Skeletal muscle satellite cell (primary cell): ENCODE measurements at regions not wholly inside any gene's neighbourhood (a gene's known extent, or its start where the extent isn't known, plus 50 kb on each side); places are given as distances from the start of the nearest gene placed in this dataset.

Source experiments
- H3K27me3 ChIP-seq: 2 replicates; pipeline ENCODE4 v1.7.0; 2013; ENCODE audit warnings: low read length; ENCODE audit not compliant: control insufficient read depth, insufficient read depth
- H3K36me3 ChIP-seq: 2 replicates; pipeline ENCODE4 v1.7.0; 2013; ENCODE audit warnings: mild to moderate bottlenecking, control low read depth, low read length; ENCODE audit not compliant: insufficient read depth
- H3K4me1 ChIP-seq: 2 replicates; pipeline ENCODE4 v1.7.0; 2013; ENCODE audit warnings: low read length; ENCODE audit not compliant: control insufficient read depth, insufficient read depth
- H3K4me2 ChIP-seq: 2 replicates; pipeline ENCODE4 v1.7.0; 2013; ENCODE audit warnings: mild to moderate bottlenecking, low read length
- H3K4me3 ChIP-seq: 2 replicates; pipeline ENCODE4 v1.7.0; 2013; ENCODE audit warnings: low read length
- H3K9ac ChIP-seq: 2 replicates; pipeline ENCODE4 v1.7.0; 2013; ENCODE audit warnings: mild to moderate bottlenecking, low read depth, low read length, moderate library complexity
- H3K9me3 ChIP-seq: replicated peaks from 2 replicates; pipeline ENCODE4 v1.7.0; 2013; ENCODE audit warnings: mild to moderate bottlenecking, control low read depth, low read length

- Histone ChIP-seq H3K9me3 (no peaks in the 10 kb centered on the region), H3K4me1 (peaks cover 26% of the 10 kb centered on the region), H3K27me3 (no peaks in the 10 kb centered on the region), H3K4me3 (no peak overlapping the region), H3K9ac (no peak overlapping the region), H3K4me2 (no peak overlapping the region), H3K36me3 (no peaks in the 10 kb centered on the region)
These were observed 190.3 kb upstream of the TAB2 start for GRCh38 chr6:149127212-149127611.

GRCh38 chr6:149128489-149129145 is 188.9 kb upstream of the TAB2 start:
- Histone ChIP-seq H3K27me3 (no peaks in the 10 kb centered on the region), H3K4me1 (peaks cover 26% of the 10 kb centered on the region), H3K9ac (no peak overlapping the region), H3K9me3 (no peaks in the 10 kb centered on the region), H3K4me3 (no peak overlapping the region), H3K36me3 (no peaks in the 10 kb centered on the region), H3K4me2 (no peak overlapping the region)

GRCh38 chr6:149129371-149130077 is 188.0 kb upstream of the TAB2 start:
- Histone ChIP-seq H3K9me3 (no peaks in the 10 kb centered on the region), H3K4me2 (peak overlapping the region; percentile 13), H3K27me3 (no peaks in the 10 kb centered on the region), H3K4me1 (peaks cover 26% of the 10 kb centered on the region), H3K36me3 (no peaks in the 10 kb centered on the region), H3K4me3 (no peak overlapping the region), H3K9ac (no peak overlapping the region)

GRCh38 chr6:149130090-149130489 is 187.4 kb upstream of the TAB2 start:
- peak overlapping the region; percentile 13 for H3K4me2 ChIP-seq
- H3K9me3 ChIP-seq: no peaks in the 10 kb centered on the region
- H3K4me3 ChIP-seq: no peak overlapping the region
- no peaks in the 10 kb centered on the region for H3K27me3 ChIP-seq
- H3K9ac ChIP-seq: no peak overlapping the region
- no peaks in the 10 kb centered on the region for H3K36me3 ChIP-seq
- H3K4me1 ChIP-seq: peaks cover 26% of the 10 kb centered on the region

- Histone ChIP-seq H3K4me1 (peaks cover 26% of the 10 kb centered on the region), H3K4me2 (no peak overlapping the region), H3K9ac (no peak overlapping the region), H3K27me3 (no peaks in the 10 kb centered on the region), H3K36me3 (no peaks in the 10 kb centered on the region), H3K4me3 (no peak overlapping the region), H3K9me3 (no peaks in the 10 kb centered on the region)
These were observed 187.0 kb upstream of the TAB2 start for GRCh38 chr6:149130508-149130907.

GRCh38 chr6:149131891-149132290 is 185.6 kb upstream of the TAB2 start:
- Histone ChIP-seq H3K9me3 (no peaks in the 10 kb centered on the region), H3K4me1 (peaks cover 25% of the 10 kb centered on the region), H3K4me3 (no peak overlapping the region), H3K36me3 (no peaks in the 10 kb centered on the region), H3K27me3 (no peaks in the 10 kb centered on the region), H3K9ac (no peak overlapping the region), H3K4me2 (no peak overlapping the region)

- Histone ChIP-seq H3K27me3 (no peaks in the 10 kb centered on the region), H3K36me3 (no peaks in the 10 kb centered on the region), H3K9me3 (no peaks in the 10 kb centered on the region), H3K4me1 (peaks cover 22% of the 10 kb centered on the region), H3K9ac (no peak overlapping the region), H3K4me2 (no peak overlapping the region), H3K4me3 (no peak overlapping the region)
These were observed 185.2 kb upstream of the TAB2 start for GRCh38 chr6:149132336-149132735.

- Histone ChIP-seq H3K4me2 (no peak overlapping the region), H3K4me3 (no peak overlapping the region), H3K36me3 (no peaks in the 10 kb centered on the region), H3K4me1 (peaks cover 13% of the 10 kb centered on the region), H3K9ac (no peak overlapping the region), H3K9me3 (no peaks in the 10 kb centered on the region), H3K27me3 (no peaks in the 10 kb centered on the region)
These were observed 183.0 kb upstream of the TAB2 start for GRCh38 chr6:149134511-149134933.

GRCh38 chr6:149135809-149136208 is 181.7 kb upstream of the TAB2 start:
- Histone ChIP-seq H3K4me1 (peaks cover under 1% of the 10 kb centered on the region), H3K27me3 (no peaks in the 10 kb centered on the region), H3K4me3 (no peak overlapping the region)

GRCh38 chr6:149136273-149136912 is 181.1 kb upstream of the TAB2 start:
- no peak overlapping the region for H3K9ac ChIP-seq
- H3K4me2 ChIP-seq: no peak overlapping the region
- H3K4me3 ChIP-seq: no peak overlapping the region
- no peaks in the 10 kb centered on the region for H3K4me1 ChIP-seq
- no peaks in the 10 kb centered on the region for H3K9me3 ChIP-seq
- no peaks in the 10 kb centered on the region for H3K27me3 ChIP-seq
- H3K36me3 ChIP-seq: no peaks in the 10 kb centered on the region

More at GRCh38 chr6:149135809-149136208, 181.7 kb upstream of the TAB2 start:
- H3K4me2 ChIP-seq: no peak overlapping the region
- no peak overlapping the region for H3K9ac ChIP-seq
- H3K36me3 ChIP-seq: no peaks in the 10 kb centered on the region
- H3K9me3 ChIP-seq: no peaks in the 10 kb centered on the region

- no peaks in the 10 kb centered on the region for H3K27me3 ChIP-seq
- H3K4me1 ChIP-seq: no peaks in the 10 kb centered on the region
- H3K36me3 ChIP-seq: no peaks in the 10 kb centered on the region
- no peak overlapping the region for H3K4me2 ChIP-seq
- no peak overlapping the region for H3K9ac ChIP-seq
- no peak overlapping the region for H3K4me3 ChIP-seq
- H3K9me3 ChIP-seq: no peaks in the 10 kb centered on the region
These were observed 180.6 kb upstream of the TAB2 start for GRCh38 chr6:149136913-149137286.
